HUDEP-2 (cell line): ENCODE measurements at regions not wholly inside any gene's neighbourhood (a gene's known extent, or its start where the extent isn't known, plus 50 kb on each side); places are given as distances from the start of the nearest gene placed in this dataset.

Experiments used
- DNase-seq, 76 experiments: peaks; one replicate each; lab custom pipeline; 2025; ENCODE audit not compliant: unreplicated experiment in 76 of 76; lab: John Stamatoyannopoulos, UW

GRCh38 chr13:80477661-80478443 is 136.9 kb upstream of the SPRY2 start:
- DNase-seq: no peak

GRCh38 chr13:80476953-80477352 is 136.0 kb upstream of the SPRY2 start:
- no peak for DNase-seq

- DNase-seq: no peak
Observed at GRCh38 chr13:80475718-80476117, 134.8 kb upstream of the SPRY2 start.

- no peak for DNase-seq
Observed at GRCh38 chr13:80473695-80474094, 132.8 kb upstream of the SPRY2 start.

GRCh38 chr13:80469853-80470381 is 129.0 kb upstream of the SPRY2 start:
- DNase-seq: no peak

GRCh38 chr13:80469105-80469852 is 128.4 kb upstream of the SPRY2 start:
- DNase-seq: no peak

- DNase-seq: no peak
Observed at GRCh38 chr13:80465321-80465720, 124.4 kb upstream of the SPRY2 start.

- DNase-seq: no peak
Observed at GRCh38 chr13:80463673-80464352, 122.9 kb upstream of the SPRY2 start.

GRCh38 chr13:80462567-80462966 is 121.6 kb upstream of the SPRY2 start:
- DNase-seq: no peak

- no peak for DNase-seq
Observed at GRCh38 chr13:80462037-80462436, 121.1 kb upstream of the SPRY2 start.

- no peak for DNase-seq
Observed at GRCh38 chr13:80458543-80458942, 117.6 kb upstream of the SPRY2 start.

- peak in 5 of 76 experiments; percentile 2 to 24 (median 6) for DNase-seq
Observed at GRCh38 chr13:80454245-80454644, 113.3 kb upstream of the SPRY2 start.

GRCh38 chr13:80452279-80452678 is 111.4 kb upstream of the SPRY2 start:
- no peak for DNase-seq

GRCh38 chr13:80451641-80452040 is 110.7 kb upstream of the SPRY2 start:
- no peak for DNase-seq

GRCh38 chr13:80450386-80450785 is 109.5 kb upstream of the SPRY2 start:
- no peak for DNase-seq

- no peak for DNase-seq
Observed at GRCh38 chr13:80448725-80449124, 107.8 kb upstream of the SPRY2 start.

- DNase-seq: no peak
Observed at GRCh38 chr13:80447747-80448146, 106.8 kb upstream of the SPRY2 start.

GRCh38 chr13:80444240-80445015 is 103.5 kb upstream of the SPRY2 start:
- DNase-seq: no peak

- no peak for DNase-seq
Observed at GRCh38 chr13:80442609-80443008, 101.7 kb upstream of the SPRY2 start.

GRCh38 chr13:80441968-80442367 is 101.0 kb upstream of the SPRY2 start:
- DNase-seq: no peak

GRCh38 chr13:80438521-80438920 is 97.6 kb upstream of the SPRY2 start:
- DNase-seq: no peak
